Stimulated activated CD8-positive, alpha-beta memory T cell treated with anti-CD3 and anti-CD28 coated beads, Interleukin-12 subunit alpha, Interleukin-12 subunit beta, amount 100 ng/mL, for 1 hour (primary cell): ENCODE measurements at regions not wholly inside any gene's neighbourhood (a gene's known extent, or its start where the extent isn't known, plus 50 kb on each side); places are given as distances from the start of the nearest gene placed in this dataset.
"Not testable (repeated sequence)": the region's sequence is repeated elsewhere in the genome, so short reads cannot be mapped to it uniquely, and the experiment has no call there.

Experiments
- DNase-seq: peaks from one replicate; pipeline ENCODE4 v3.0.0-alpha.2; 2020; ENCODE audit warnings: low read depth

- no peak for DNase-seq
Measured at GRCh38 chr14:56055511-56055910, 62.7 kb upstream of the PELI2 start.

- no peak for DNase-seq
Measured at GRCh38 chr14:56056031-56056430, 62.2 kb upstream of the PELI2 start.

GRCh38 chr14:56057071-56057741 is 61.0 kb upstream of the PELI2 start:
- DNase-seq: no peak

GRCh38 chr14:56057767-56058166 is 60.4 kb upstream of the PELI2 start:
- DNase-seq: no peak

GRCh38 chr14:56059054-56059453 is 59.2 kb upstream of the PELI2 start:
- no peak for DNase-seq

GRCh38 chr14:56061051-56061450 is 57.2 kb upstream of the PELI2 start:
- DNase-seq: no peak

- DNase-seq: no peak
Measured at GRCh38 chr14:56063131-56063530, 55.1 kb upstream of the PELI2 start.

GRCh38 chr14:56064513-56064912 is 53.7 kb upstream of the PELI2 start:
- DNase-seq: no peak

GRCh38 chr14:56065199-56065598 is 53.0 kb upstream of the PELI2 start:
- not testable (repeated sequence) for DNase-seq

- DNase-seq: no peak
Measured at GRCh38 chr14:56065621-56066290, 52.5 kb upstream of the PELI2 start.
